ENCODE measurements at regions not wholly inside any gene's neighbourhood (a gene's known extent, or its start where the extent isn't known, plus 50 kb on each side); places are given as distances from the start of the nearest gene placed in this dataset.

DNA sequence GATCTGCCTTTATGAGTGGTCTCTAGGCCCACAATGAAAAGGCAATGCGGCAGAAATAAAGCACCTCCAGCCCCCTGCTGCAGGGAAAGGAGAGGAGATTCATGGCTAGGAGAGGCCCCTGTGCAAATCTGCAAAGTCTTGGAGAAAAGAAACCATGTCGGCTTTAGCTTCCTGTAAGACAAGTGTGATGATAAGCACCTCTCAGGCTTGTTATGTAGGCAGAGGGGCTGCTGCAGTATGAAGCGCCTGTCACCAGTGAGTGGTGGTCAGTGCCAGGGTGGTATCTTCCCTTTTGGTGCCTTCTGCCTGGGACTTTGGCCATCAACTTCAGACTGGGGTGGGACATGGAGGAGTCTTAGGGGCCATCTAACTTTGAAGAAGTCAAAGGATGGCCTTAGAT is 59.2 kb upstream of the ARHGEF3 start (continued):
- TF ChIP-seq KDM4A (IDR thresholded peaks at IDR 0.05; ENCODE audit: low read depth, low read length, severe bottlenecking), result no peak
- no peak for TF ChIP-seq BCL11A (IDR thresholded peaks at IDR 0.05; ENCODE audit: low read depth in 2 of 2, low read length in 2 of 2)
- TF ChIP-seq, protein P1, sequence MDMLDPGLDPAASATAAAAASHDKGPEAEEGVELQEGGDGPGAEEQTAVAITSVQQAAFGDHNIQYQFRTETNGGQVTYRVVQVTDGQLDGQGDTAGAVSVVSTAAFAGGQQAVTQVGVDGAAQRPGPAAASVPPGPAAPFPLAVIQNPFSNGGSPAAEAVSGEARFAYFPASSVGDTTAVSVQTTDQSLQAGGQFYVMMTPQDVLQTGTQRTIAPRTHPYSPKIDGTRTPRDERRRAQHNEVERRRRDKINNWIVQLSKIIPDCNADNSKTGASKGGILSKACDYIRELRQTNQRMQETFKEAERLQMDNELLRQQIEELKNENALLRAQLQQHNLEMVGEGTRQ (IDR thresholded peaks at IDR 0.05; ENCODE audit: low read length), result no peak
- no peak for TF ChIP-seq FOSL1 (IDR thresholded peaks at IDR 0.05; ENCODE audit: insufficient read depth, low read depth, low read length)
- TF ChIP-seq PHF8 (conservative IDR thresholded peaks at IDR 0.05; ENCODE audit: low read depth, low read length), result no peak
- no peak for TF ChIP-seq SP1 (IDR thresholded peaks at IDR 0.05; ENCODE audit: low read depth, low read length)
